Ureter (tissue), 1 donor: ENCODE measurements at regions not wholly inside any gene's neighbourhood (a gene's known extent, or its start where the extent isn't known, plus 50 kb on each side); places are given as distances from the start of the nearest gene placed in this dataset.

Source experiments
- DNase-seq: peaks from one replicate; pipeline ENCODE4 v3.0.0-alpha.2; 2020; ENCODE audit warnings: low spot score
- donor health status: DM: yes; HTN: yes; CAD: no.

DNA sequence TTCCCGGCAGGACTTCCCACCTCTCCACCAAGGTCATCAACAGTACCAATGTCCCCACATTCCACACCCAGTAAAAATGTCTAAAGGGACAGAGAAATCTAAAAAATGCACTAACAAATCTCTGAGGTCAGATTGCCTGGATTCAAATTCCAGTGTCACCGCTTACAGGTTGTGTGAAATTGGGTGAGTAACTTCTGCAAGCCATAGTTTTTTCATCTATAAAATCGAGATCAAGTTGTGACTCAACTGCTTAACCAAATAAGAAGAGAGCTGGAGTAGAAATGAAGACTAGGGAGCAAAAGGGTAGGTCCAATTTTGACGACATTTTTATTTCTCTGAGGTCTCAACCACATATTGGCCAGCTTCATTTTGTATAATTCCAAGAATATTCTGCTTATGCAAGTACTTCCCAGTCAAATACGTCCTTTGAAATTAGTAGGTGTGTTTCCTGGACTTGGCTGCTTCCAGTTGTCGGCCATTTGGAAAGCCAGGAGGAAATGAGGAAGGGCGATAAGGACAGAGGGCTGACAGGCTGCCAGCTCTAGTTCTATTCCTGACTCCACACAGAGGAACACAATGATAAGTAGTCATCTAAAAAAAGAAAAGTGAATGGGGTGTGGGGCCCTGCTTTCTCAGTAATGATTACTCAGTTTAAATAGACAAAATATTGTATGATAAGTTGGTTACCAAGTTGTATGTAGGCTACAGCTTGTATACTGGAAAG is 57.7 kb upstream of the ZC3H11B start:
- no peak for DNase-seq

DNA sequence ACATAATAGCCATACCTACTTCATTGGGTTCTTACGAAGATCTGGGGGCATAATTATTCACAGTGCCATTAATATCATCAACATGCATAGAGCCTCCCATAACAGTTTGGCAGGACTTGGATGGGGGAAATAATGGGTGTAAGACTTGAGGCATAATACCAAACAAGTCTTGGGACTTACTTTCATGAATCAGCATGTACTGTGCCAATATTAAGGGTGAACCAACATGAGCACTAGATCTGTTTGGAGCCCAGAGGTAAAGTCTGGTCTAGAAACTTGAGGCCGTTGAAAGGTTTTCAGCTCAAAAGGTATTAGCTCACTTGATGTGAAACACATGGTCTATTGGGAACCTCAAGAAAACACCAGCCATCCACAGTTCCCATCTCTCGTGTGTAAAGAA is 56.7 kb upstream of the ZC3H11B start:
- no peak for DNase-seq

DNA sequence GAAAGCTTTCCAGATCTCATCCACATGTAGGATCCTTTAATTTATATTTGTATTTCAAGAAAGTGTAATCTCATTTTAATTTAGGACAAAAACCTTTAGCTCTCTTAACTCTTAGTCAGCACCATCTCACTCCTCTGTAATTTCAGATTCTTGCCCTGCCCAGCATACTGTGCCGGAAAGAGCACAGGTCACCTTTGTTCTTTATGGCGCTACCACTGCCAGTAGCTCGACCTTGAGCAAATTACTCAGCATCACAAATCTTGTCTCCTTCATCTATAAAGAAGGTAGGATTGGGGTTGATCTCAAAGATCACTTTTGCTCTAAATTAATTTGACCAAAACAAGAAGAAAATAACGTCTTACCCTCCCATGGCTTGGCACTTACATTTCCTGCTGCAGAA is 56.1 kb upstream of the ZC3H11B start:
- no peak for DNase-seq

DNA sequence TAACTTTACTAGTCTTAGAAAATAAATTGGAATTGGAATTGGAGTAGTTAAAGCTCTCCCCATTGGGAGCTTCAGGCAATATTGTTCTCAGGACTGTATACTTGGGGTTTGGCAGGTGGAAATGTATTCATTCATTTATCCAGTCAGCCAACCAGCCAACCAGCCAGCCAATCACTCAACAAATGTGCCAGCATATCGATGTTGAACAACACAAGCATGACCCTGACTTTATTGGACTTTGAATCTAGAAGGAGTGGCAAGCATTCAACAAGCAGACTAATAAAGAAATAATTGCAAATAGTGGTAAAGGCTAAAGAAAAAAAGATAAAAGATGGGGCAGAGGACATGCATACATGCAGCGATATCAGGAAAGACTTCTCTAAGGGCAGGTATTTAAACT is 55.5 kb upstream of the ZC3H11B start:
- no peak for DNase-seq

DNA sequence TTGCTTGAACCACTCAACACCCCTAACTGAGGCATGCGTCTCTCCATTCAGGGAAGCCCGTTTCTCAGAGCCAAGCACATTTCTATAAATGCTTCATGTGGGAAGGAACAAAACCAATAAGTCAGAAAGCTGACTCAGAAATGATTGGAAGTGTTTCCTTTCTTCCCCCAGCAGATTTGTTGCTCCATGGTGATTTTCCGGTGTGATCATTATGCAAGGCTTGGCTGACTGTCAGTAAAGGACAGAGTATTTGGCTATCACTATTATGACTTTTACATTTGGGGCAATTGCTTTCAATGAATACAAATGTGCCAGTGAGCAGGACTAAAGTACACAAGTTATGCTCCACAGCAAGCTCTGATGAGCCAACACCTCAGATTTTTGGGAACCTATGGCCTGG is 53.3 kb upstream of the ZC3H11B start:
- DNase-seq: no peak

DNA sequence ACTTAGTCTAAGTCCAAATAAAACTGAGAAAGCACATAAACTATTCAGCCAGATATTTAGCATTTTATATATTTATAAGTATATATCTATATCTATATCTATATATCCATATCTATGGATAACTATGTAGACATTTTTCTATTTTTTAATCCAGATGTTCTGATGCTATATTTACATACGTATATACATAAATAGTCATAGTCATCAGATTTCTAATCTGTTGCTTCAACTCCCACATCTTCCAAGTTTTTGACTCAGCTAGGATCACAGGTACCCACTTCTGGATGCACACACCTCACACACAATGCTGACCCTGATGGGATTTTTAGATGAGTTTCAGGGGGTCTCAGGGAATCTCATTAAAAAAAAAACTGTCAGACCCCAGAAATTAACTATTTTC is 52.2 kb upstream of the ZC3H11B start:
- DNase-seq: no peak

DNA sequence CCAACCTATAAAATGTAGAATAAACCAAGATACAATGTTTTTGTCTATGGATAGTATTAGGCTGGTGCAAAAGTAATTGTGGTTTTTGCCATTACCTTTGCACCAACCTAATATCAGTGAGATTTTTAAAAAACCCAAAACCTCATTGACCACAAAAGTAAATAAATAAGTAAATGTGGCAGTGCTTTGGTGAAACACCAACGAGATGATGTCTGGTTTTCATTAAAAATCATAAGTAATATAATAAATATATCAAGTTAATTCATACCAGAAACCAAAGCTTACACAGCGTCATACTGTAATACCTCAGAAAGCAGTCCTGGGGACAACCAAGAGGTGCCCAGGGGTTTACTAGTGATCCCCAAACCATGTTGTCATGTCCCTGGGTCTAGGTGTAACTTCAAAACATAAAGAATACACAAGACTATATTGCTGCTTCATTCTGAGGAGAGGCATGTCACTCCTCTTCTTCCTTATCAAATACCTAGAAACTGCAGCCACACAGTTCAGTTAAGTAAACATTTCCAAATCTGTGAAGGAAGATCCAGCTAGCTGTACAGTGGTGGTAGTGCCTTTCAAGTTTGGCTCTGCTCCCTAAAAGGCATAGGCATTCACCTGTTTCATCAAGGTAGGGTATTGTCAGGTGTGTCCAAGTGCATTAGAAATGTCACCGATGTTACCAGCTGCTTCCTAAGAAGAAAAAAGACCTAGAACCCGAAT is 51.6 kb upstream of the ZC3H11B start:
- DNase-seq: no peak
